ENCODE measurements at regions not wholly inside any gene's neighbourhood (a gene's known extent, or its start where the extent isn't known, plus 50 kb on each side); places are given as distances from the start of the nearest gene placed in this dataset.

- DNase-seq: no peak
Measured at GRCh38 chr2:71860381-71860926, 287.2 kb downstream of the CYP26B1 start.

GRCh38 chr2:71859211-71859847 lies 288.3 kb downstream of the CYP26B1 start:
- no peak for DNase-seq

GRCh38 chr2:71858071-71858470 lies 289.6 kb downstream of the CYP26B1 start:
- no peak for DNase-seq

- no peak for DNase-seq
Measured at GRCh38 chr2:71857636-71858035, 290.0 kb downstream of the CYP26B1 start.

- no peak for DNase-seq
Measured at GRCh38 chr2:71856773-71857525, 290.7 kb downstream of the CYP26B1 start.

- no peak for DNase-seq
Measured at GRCh38 chr2:71853858-71854257, 293.8 kb downstream of the CYP26B1 start.

- DNase-seq: no peak
Measured at GRCh38 chr2:71852141-71852711, 295.4 kb downstream of the CYP26B1 start.

- no peak for DNase-seq
Measured at GRCh38 chr2:71851094-71851750, 296.4 kb downstream of the CYP26B1 start.

GRCh38 chr2:71850306-71850801 lies 297.3 kb downstream of the CYP26B1 start:
- no peak for DNase-seq

- DNase-seq: no peak
Measured at GRCh38 chr2:71849607-71850305, 297.9 kb downstream of the CYP26B1 start.

GRCh38 chr2:71849111-71849510 lies 298.6 kb downstream of the CYP26B1 start:
- DNase-seq: no peak

- no peak for DNase-seq
Measured at GRCh38 chr2:71846669-71847291, 300.9 kb downstream of the CYP26B1 start.

GRCh38 chr2:71846072-71846471 lies 301.6 kb downstream of the CYP26B1 start:
- DNase-seq: no peak

GRCh38 chr2:71844967-71845366 lies 302.7 kb downstream of the CYP26B1 start:
- DNase-seq: no peak

- no peak for DNase-seq
Measured at GRCh38 chr2:71843391-71843850, 304.2 kb downstream of the CYP26B1 start.

- no peak for DNase-seq
Measured at GRCh38 chr2:71842744-71843143, 304.9 kb downstream of the CYP26B1 start.

GRCh38 chr2:71839826-71840225 lies 307.8 kb downstream of the CYP26B1 start:
- no peak for DNase-seq

GRCh38 chr2:71834796-71835195 lies 312.9 kb downstream of the CYP26B1 start:
- DNase-seq: no peak

GRCh38 chr2:71833855-71834560 lies 313.7 kb downstream of the CYP26B1 start:
- DNase-seq: no peak

- DNase-seq: no peak
Measured at GRCh38 chr2:71833272-71833671, 314.4 kb downstream of the CYP26B1 start.

- no peak for DNase-seq
Measured at GRCh38 chr2:71832844-71833243, 314.8 kb downstream of the CYP26B1 start.
